Lower leg skin (tissue), 4 donors: ENCODE measurements at regions not wholly inside any gene's neighbourhood (a gene's known extent, or its start where the extent isn't known, plus 50 kb on each side); places are given as distances from the start of the nearest gene placed in this dataset.

Source experiments
- DNase-seq, 2 donors: peaks; one replicate each; pipeline ENCODE4 v3.0.0-alpha.2; 2019; ENCODE audit warnings: low spot score in 2 of 2
- H3K4me3 ChIP-seq: fragments of 200-600 bp; sonication (generic); 2 replicates; pipeline ENCODE4 v1.5.1; 2017; ENCODE audit warnings: mild to moderate bottlenecking, low read depth; ENCODE audit not compliant: poor library complexity, severe bottlenecking
- CTCF ChIP-seq, 3 donors: fragments of 450-650 bp; IDR thresholded peaks; one replicate each; pipeline ENCODE4 v1.5.1; 2016; ENCODE audit warnings: antibody characterized with exemption in 3 of 3, mild to moderate bottlenecking in 3 of 3, moderate library complexity in 2 of 3
- POLR2A ChIP-seq, 2 donors: fragments of 450-650 bp; IDR thresholded peaks; one replicate each; pipeline ENCODE4 v1.6.1; 2016 to 2017; ENCODE audit warnings: antibody characterized with exemption in 2 of 2, mild to moderate bottlenecking in 1 of 2, moderate library complexity in 1 of 2
- WGBS, 2 donors: methylation state at CpG; one replicate each; pipeline ENCODE4 v1.1.5; 2018; 5-methylcytosine and 5-hydroxymethylcytosine counted together
- intact Hi-C: fragments of 100-400 bp; cut with DNase I; formaldehyde crosslinking; loops from one replicate; pipeline ENCODE4 v1.15.0; 2023; ENCODE audit warnings: low total_unique reads

- WGBS, 2 donors: 84 to 87% methylated on average over 1 of the region's 1 CpG
- no peak for TF ChIP-seq CTCF (IDR thresholded peaks at IDR 0.05)
- no peak for TF ChIP-seq POLR2A (IDR thresholded peaks at IDR 0.05)
Measured at GRCh38 chr13:107764046-107764445, 451.3 kb downstream of the LIG4 start.

GRCh38 chr13:107753748-107754147, 461.6 kb downstream of the LIG4 start:
- DNase-seq: no peak
- H3K4me3 ChIP-seq: no peak overlapping the region
- intact Hi-C loops: no loop called here
- TF ChIP-seq CTCF (IDR thresholded peaks at IDR 0.05): no peak
- no peak for TF ChIP-seq POLR2A (IDR thresholded peaks at IDR 0.05)
- 24 to 25% methylated on average over 3 of the region's 3 CpGs for WGBS, 2 donors

More at GRCh38 chr13:107764046-107764445, 451.3 kb downstream of the LIG4 start:
- no peak for DNase-seq
- intact Hi-C loops: no loop called here
- no peak overlapping the region for H3K4me3 ChIP-seq

- TF ChIP-seq CTCF (IDR thresholded peaks at IDR 0.05) (no peak), POLR2A (IDR thresholded peaks at IDR 0.05) (no peak)
- intact Hi-C loops: no loop called here
Measured at GRCh38 chr13:107753291-107753690, 462.0 kb downstream of the LIG4 start.

GRCh38 chr13:107743983-107744382, 471.4 kb downstream of the LIG4 start:
- intact Hi-C loops: no loop called here
- 62 to 66% methylated on average over 3 of the region's 3 CpGs for WGBS, 2 donors
- H3K4me3 ChIP-seq: no peak overlapping the region
- no peak for DNase-seq
- no peak for TF ChIP-seq CTCF (IDR thresholded peaks at IDR 0.05)
- TF ChIP-seq POLR2A (IDR thresholded peaks at IDR 0.05): no peak

More at GRCh38 chr13:107753291-107753690, 462.0 kb downstream of the LIG4 start:
- 77 to 83% methylated on average over 4 of the region's 4 CpGs for WGBS, 2 donors
- no peak for DNase-seq
- H3K4me3 ChIP-seq: no peak overlapping the region

- no peak overlapping the region for H3K4me3 ChIP-seq
- no peak for TF ChIP-seq CTCF (IDR thresholded peaks at IDR 0.05)
- TF ChIP-seq POLR2A (IDR thresholded peaks at IDR 0.05): no peak
- intact Hi-C loops: no loop called here
- WGBS, 2 donors: 61 to 64% methylated on average over 4 of the region's 4 CpGs
- no peak for DNase-seq
Measured at GRCh38 chr13:107743526-107743925, 471.8 kb downstream of the LIG4 start.

GRCh38 chr13:107743100-107743499, 472.2 kb downstream of the LIG4 start:
- no peak for DNase-seq
- WGBS, 2 donors: 53 to 58% methylated on average over 3 of the region's 3 CpGs
- TF ChIP-seq POLR2A (IDR thresholded peaks at IDR 0.05) (no peak), CTCF (IDR thresholded peaks at IDR 0.05) (no peak)
- intact Hi-C loops: no loop called here
- no peak overlapping the region for H3K4me3 ChIP-seq
